Loucy (cell line): ENCODE measurements at regions not wholly inside any gene's neighbourhood (a gene's known extent, or its start where the extent isn't known, plus 50 kb on each side); places are given as distances from the start of the nearest gene placed in this dataset.

Experiments used
- EZH2phosphoT487 ChIP-seq: fragments of 200-600 bp; IDR thresholded peaks from 2 replicates; pipeline ENCODE4 v1.6.1; 2018; ENCODE audit warnings: antibody characterized with exemption, mild to moderate bottlenecking, moderate library complexity, borderline replicate concordance
- TF ChIP-seq, protein P1 (sequence below): fragments of 200-600 bp; sonication (generic); conservative IDR thresholded peaks from 2 replicates; pipeline ENCODE4 v1.5.1; 2014; ENCODE audit warnings: mild to moderate bottlenecking, antibody characterized with exemption, low read length

DNA sequence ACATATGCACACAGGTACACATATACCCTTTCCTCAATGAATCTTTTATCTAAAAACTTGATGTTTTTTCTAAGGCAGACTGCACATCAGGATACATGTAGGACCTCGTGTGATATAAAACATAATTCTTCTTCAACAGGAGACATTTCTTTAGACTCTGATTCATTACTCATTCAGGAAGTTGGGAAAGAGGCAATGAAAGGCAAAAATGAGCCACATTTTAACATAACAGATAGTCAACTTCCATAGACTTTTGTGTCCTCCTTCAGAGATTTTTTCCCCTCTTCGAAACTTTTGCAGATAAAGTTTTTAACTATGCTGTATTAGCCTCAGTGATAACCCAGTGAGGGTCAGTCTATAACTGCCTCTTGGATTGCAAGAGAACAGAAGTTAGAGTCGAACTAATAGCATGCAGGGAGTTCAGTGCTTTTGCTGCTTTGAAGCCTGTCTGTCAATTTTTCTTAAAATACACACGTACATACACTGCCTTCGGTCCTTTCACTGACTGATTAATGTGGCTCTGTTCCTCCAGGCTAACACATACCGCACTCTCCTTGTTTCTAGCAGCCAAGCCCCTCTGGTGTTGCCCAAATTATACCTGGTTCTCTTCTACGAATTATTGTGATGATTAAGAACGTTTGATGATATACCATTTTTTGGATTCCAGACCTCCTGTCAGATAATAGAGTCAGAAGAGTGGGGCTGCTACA, 562.5 kb upstream of the MAP3K7 start:
- no peak for TF ChIP-seq EZH2phosphoT487
- TF ChIP-seq, protein P1, sequence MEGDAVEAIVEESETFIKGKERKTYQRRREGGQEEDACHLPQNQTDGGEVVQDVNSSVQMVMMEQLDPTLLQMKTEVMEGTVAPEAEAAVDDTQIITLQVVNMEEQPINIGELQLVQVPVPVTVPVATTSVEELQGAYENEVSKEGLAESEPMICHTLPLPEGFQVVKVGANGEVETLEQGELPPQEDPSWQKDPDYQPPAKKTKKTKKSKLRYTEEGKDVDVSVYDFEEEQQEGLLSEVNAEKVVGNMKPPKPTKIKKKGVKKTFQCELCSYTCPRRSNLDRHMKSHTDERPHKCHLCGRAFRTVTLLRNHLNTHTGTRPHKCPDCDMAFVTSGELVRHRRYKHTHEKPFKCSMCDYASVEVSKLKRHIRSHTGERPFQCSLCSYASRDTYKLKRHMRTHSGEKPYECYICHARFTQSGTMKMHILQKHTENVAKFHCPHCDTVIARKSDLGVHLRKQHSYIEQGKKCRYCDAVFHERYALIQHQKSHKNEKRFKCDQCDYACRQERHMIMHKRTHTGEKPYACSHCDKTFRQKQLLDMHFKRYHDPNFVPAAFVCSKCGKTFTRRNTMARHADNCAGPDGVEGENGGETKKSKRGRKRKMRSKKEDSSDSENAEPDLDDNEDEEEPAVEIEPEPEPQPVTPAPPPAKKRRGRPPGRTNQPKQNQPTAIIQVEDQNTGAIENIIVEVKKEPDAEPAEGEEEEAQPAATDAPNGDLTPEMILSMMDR: no peak
